HG03175 (cell line): ENCODE measurements at regions not wholly inside any gene's neighbourhood (a gene's known extent, or its start where the extent isn't known, plus 50 kb on each side); places are given as distances from the start of the nearest gene placed in this dataset.

Experiments
- ATAC-seq: cut with Tn5 transposase; IDR thresholded peaks from one replicate; pipeline ENCODE4 v1.9.1; 2021; ENCODE audit warnings: mild to moderate bottlenecking, moderate library complexity; ENCODE audit not compliant: unreplicated experiment

DNA sequence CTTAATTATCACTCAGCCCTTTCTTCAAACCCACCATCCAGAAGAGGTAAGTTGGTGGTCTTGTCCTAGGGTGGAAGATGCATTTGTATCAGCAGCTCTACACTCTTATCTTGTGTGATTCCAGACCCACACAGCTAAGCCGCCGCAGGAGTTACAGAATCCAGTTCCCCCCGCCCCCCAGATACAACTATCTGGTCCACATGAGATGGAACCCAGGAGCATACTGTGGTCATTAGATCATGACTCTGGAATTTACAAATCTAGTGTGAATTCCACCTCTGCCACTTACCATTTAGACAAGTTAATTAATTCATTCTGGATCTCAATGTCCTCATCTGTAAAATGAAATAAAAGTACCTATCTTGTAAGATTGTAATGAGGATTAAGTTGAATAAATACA is 486.4 kb downstream of the BCL11A start:
- ATAC-seq = no peak

DNA sequence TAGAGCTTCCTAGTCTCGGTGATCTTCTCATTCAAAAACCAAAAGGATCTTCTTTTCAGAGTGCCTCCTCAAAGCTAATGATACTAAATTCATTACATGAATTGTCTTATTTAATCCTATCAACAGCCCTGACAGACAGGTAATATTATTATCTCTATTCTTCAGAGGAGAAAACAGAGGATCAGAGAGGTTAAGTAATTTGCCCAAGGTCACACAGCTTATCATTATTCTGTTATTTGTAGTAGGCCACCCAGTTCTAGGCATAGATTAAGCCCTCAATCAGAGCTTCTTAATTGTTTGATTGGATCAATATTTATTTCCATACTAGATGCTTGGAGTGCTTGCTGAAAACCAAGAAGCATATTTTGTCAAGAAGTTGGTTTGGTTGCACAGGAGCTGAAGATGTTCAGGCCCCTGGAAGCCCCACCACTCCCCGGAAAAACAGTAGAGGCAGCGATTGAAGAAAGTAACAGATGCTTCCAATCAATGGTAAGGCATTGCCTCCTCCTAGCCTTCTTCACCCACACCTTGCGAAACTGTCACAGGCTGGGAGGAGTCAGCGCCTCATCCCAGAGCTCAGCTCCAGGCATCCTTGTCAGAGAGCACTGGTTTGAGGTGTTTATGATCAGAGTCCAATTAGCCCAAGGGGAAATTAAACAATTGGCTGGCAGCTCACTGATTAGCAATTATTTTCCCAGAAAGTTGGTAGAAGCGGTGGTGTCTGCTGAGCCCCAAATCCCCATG is 487.2 kb downstream of the BCL11A start:
- no peak for ATAC-seq

DNA sequence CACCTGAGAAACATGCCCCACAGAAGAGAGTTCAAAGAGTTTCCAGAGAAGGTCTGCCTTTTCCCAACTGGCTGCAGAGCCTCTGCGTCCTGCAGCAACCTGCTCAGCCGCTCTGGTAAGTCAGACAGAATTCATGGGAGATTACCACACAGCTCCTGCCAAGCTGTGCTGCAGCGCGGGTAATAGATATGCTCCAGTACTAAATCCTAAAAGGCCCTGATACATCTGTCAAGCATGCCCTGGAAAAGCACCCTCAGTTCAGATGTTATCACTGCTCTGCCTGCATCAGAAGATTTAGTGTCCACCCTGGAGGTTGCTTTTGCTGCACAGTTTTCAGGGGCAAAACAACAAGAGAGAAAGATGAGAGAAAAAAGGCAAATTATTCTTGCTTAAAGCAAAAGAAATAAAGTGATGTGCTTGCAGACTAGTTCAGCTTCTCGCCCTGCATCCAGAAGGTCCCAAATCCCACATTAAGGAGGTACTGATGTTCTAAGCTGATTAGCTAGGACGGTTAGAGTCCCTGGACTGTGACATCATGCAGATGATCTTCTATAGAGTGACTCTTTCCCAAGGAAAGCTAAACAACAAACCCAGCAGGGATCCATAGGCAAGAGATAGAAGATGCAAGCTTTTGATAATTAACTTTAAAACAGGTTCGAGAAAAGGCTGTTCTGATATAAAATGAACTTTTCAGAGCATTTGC is 488.6 kb downstream of the BCL11A start:
- ATAC-seq = no peak

GRCh38 chr2:60058781-60059180 is 494.7 kb downstream of the BCL11A start:
- no peak for ATAC-seq

DNA sequence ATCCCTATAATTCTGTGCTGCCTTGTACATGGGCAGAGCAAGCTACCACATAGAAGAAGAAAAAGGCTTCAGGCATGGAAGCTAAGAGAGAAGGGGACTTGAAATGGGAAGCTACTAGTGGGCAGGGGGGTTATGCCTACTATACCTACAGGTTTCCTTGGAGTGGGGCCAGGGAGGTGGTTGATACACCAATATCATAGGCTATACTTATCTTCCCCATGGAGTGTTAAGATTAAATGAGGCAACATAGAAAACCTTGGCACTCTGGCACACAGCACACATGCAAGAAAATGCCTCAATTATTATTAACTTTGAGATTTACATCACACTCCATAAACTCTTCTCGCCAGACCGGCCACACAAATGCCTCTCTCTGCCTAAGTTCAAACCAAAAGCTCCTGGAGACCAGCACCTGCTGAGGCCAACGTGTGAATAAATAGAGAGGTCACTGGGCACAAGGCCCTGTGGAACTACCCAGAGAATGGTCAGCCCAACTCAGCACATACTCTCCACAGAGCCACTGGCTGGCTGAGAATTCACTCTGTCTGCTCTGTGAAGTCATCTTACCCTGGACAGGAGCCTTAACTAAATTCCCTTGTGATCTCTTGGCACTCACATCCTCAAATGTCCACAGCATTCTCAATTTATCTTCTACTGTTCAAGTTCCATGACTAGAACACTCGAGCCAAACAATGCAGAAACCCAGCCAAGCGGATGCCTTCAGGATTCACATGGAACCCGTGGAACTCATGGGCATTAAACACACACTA is 498.7 kb downstream of the BCL11A start:
- ATAC-seq = no peak

DNA sequence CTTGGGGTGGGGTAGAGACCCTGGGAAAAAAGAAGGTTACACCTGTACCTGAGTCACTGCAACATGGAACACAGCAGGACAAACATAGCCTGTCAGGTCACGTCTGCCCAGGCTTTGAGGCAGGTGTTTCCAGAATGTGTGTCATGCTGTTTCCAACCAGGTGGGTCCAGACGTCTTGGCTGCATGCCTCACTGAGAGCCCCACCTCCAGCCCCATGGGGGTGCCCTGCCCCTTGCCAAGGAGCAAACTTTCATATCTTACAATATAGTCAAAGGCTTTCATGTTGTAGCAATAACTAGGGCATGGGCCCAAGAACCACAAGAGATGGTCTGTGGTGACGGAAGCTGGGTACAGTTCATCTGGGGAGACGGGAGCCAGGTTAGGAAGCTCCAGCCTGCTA is 499.7 kb downstream of the BCL11A start:
- ATAC-seq = no peak

GRCh38 chr2:60052601-60053000 is 500.9 kb downstream of the BCL11A start:
- no peak for ATAC-seq

DNA sequence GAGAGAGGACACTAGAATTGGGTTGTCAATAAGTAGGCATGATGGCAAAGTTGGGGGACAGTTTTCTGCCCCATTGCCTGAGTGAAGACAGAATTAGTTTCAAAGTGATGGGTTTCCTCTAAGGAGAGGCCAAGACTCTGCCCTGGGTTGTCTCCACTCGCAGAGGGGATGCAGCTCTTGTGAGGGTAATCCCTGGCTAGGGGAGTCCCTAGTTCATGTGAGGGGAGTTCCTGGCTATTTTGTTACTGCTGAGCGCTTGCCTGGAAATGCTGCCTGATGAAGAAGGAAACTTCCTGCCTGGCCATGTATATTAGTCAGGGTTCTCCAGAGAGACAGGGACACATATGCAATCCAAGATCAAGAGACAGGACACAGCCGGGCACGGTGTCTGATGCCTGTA is 501.5 kb downstream of the BCL11A start:
- no peak for ATAC-seq

GRCh38 chr2:60047944-60048525 is 505.4 kb downstream of the BCL11A start:
- no peak for ATAC-seq

DNA sequence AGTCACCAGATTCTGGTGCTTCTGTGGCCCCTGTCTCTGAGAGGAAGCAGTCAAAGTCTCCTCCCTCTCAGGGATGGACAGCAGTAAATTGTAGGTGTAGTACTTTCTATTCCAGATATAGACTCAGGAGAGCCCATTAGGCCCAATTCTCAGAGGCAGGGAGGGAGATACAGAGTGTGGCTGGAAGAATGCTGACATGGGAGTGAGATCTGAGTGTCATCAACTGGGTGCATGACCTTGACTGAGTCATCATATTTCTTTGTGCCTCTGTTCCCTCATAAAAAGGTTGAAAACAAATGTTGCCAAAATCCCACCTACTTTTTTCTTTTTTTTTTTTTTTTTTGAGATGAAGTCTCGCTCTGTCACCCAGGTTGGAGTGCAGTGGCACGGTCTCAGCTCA is 506.1 kb downstream of the BCL11A start:
- no peak for ATAC-seq

DNA sequence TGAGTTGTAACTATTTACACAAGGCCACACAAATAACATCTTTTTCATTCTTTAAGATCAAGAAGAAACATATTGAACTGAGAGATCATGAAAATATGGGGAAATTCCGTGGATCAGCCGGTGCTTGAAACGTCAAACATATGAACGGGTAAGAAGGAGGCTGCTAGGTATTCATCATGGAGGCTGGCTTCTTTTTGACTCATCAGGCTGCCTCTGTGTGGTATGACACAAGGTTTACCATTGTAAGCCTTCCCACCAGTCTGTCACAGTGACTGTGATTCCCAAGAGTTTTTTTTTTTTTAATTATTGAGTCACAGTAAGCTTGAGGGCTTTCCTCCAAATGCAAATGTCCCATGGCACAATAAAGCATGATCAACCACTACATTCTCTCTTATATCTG is 506.9 kb downstream of the BCL11A start:
- ATAC-seq = no peak

- no peak for ATAC-seq
These were observed 508.0 kb downstream of the BCL11A start for GRCh38 chr2:60045456-60045855.

DNA sequence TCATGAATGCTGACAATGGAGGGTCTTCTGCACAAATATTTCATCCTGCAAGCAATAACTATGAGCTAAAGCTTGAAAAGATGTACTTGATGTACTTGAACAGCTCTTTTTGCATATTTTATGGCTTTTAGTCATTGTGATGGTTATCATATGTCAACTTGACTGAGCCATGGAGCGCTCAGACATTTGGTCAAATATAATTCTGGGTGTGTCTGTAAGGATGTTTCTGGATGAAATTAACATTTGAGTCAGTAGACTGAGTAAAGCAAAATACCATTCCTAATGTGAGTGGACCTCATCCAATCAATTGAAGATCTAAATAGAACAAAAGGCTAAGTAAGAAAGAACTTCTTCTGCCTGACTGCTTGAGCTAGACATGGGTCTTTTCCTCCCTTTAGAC is 509.0 kb downstream of the BCL11A start:
- no peak for ATAC-seq

- ATAC-seq = no peak
These were observed 511.4 kb downstream of the BCL11A start for GRCh38 chr2:60042023-60042422.

GRCh38 chr2:60033325-60033724 is 520.1 kb downstream of the BCL11A start:
- ATAC-seq = no peak

GRCh38 chr2:60029566-60029883 is 523.9 kb downstream of the BCL11A start:
- ATAC-seq = no peak

GRCh38 chr2:60028849-60029565 is 524.4 kb downstream of the BCL11A start:
- ATAC-seq = no peak

GRCh38 chr2:60025496-60025895 is 528.0 kb downstream of the BCL11A start:
- ATAC-seq = no peak

DNA sequence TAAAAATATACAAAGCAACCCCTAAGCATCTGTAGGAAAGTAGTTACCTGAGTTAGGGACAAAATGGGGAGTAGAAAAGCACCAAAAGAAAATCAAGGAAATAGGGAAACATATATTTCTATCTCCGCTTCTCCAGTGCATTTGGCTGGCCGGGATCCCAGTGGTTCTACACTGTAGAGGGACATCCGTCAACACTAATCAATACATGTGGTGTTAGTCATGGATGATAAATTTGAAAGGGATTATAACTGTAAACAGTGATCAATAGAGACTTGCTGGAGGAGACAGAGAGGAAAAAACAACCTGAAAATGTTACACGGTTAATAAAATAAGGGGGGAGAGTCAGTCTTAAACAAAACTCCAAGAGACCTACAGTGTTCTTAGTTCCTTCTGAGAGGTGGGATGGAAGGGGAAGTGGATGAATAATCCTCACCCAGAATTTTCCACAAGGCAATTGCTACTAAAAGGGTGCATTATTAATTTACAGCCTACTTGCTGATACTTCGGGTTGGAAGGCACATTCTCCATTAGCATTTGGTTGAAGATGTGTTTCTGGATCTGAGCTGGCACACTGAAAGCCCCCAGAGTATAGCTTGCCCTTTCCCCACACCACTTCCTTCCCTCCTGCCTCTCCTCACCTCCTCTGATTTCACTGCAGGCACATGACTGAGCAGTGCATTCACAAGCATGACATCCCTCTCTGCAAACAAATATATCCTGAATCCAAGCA is 530.0 kb downstream of the BCL11A start:
- ATAC-seq = no peak

- no peak for ATAC-seq
These were observed 545.8 kb downstream of the BCL11A start for GRCh38 chr2:60007671-60008070.
